Fibroblast of mammary gland (primary cell): ENCODE measurements at regions not wholly inside any gene's neighbourhood (a gene's known extent, or its start where the extent isn't known, plus 50 kb on each side); places are given as distances from the start of the nearest gene placed in this dataset.

Experiments
- DNase-seq: peaks from one replicate; pipeline ENCODE4 v3.0.0-alpha.2; 2010; ENCODE audit warnings: low read depth
- H3K4me3 ChIP-seq: 2 replicates; pipeline ENCODE4 v1.5.1; 2011; ENCODE audit warnings: low read depth, mild to moderate bottlenecking, low read length, moderate library complexity; ENCODE audit not compliant: control insufficient read depth
- TF ChIP-seq, protein P1 (sequence below): conservative IDR thresholded peaks from 2 replicates; pipeline ENCODE4 v1.5.1; 2011; ENCODE audit warnings: low read depth, low read length, inconsistent platforms; ENCODE audit not compliant: control insufficient read depth, insufficient read depth

DNA sequence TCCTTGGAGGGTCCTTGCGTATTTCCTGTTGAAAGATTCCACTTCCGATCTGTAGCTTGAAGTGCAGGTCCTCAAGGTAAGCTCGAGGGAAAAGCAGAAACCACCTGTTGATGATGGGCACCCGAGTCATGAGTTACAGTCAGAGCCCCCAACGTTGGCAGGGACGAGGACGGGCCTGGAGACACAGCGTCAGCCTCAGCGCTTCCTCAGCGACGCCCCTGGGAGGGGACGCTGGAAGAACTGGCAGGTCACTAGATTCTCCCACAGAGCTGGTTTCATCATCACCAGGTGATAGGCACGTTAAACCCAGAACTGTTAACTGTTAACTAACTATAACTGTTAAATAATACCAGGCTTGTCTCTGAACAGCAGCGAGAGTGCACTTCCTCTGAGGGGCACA lies 101.8 kb downstream of the TNFAIP2 start:
- DNase-seq: no peak
- no peak overlapping the region for H3K4me3 ChIP-seq
- TF ChIP-seq, protein P1, sequence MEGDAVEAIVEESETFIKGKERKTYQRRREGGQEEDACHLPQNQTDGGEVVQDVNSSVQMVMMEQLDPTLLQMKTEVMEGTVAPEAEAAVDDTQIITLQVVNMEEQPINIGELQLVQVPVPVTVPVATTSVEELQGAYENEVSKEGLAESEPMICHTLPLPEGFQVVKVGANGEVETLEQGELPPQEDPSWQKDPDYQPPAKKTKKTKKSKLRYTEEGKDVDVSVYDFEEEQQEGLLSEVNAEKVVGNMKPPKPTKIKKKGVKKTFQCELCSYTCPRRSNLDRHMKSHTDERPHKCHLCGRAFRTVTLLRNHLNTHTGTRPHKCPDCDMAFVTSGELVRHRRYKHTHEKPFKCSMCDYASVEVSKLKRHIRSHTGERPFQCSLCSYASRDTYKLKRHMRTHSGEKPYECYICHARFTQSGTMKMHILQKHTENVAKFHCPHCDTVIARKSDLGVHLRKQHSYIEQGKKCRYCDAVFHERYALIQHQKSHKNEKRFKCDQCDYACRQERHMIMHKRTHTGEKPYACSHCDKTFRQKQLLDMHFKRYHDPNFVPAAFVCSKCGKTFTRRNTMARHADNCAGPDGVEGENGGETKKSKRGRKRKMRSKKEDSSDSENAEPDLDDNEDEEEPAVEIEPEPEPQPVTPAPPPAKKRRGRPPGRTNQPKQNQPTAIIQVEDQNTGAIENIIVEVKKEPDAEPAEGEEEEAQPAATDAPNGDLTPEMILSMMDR: no peak

DNA sequence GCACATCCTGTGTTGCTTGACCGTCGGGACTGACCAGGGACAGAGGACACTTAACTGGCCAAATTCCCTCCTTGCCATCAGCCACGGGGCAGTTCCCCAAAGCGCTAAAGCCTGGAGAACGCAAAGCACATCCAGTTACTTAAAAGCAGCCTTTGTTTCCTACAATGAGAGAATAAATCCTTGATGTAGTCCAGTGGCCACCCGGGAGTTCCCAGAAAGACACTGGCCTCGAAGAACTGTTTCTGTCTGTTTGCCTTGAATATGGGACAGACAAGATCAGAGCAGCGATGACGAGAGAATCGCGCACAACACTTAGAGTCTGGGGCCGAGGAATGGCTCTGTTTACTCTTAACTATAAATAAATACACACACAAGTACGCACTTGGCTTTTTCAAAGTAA lies 102.2 kb downstream of the TNFAIP2 start:
- no peak for DNase-seq
- TF ChIP-seq, protein P1: no peak

DNA sequence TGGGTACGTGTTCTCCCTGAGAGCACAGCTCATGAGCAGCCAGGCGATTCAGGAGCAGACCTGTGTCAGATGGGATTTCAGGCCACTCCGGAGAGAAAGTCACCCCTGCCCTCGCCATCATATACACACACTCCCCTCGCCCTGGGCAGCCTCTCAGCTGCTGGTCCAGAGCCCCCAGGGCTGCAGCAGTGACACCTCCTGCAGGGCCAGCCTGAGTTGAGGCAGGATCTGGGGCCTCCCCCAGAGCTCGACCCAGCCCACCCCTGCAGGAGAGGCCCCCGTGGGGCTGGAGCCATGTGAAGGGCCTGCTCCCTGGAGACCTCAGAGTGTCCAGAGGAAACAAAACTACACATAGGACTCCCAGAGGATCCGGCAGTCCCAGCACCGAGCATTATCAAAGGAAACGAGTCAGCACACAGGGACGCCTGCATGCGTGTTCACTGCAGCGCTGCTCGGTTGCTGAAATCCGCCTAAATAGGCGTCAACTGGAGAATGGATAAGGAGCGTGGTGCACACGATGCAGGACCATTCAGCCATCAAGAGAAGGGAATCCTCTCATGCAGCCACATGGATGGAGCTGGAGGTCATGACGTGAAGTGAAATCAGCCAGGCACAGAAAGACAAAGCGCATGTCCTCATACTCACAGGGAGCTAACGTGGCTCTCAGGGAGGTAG lies 104.0 kb downstream of the TNFAIP2 start:
- no peak for DNase-seq
- TF ChIP-seq, protein P1: no peak
- no peak overlapping the region for H3K4me3 ChIP-seq

More for the DNA sequence above, 102.2 kb downstream of the TNFAIP2 start:
- H3K4me3 ChIP-seq: no peak overlapping the region

- no peak for DNase-seq
- H3K4me3 ChIP-seq: no peak overlapping the region
- TF ChIP-seq, protein P1: no peak
These were observed 105.0 kb downstream of the TNFAIP2 start for GRCh38 chr14:103228076-103228806.

DNA sequence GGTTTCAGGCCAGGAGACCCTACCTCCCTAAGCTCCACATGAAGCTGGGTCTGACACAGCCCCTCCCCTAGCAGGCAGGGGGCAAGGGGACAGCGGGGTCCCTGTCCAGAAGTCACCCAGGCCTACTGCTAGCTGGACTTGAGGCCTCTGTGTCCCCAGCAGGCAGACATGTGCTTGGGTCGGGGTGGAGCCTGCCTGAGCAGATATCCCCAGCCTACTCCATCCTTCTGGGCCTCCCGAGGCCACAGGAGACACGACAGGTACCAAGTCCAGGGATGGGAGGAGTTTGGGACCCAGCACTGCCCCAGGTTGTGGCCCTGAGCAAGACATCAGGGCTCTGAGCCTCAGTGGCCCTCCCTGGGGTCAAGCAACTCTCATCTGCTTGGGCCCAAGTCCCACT lies 105.2 kb upstream of the EIF5 start:
- no peak for DNase-seq
- TF ChIP-seq, protein P1: no peak
- H3K4me3 ChIP-seq: no peak overlapping the region

- no peak for DNase-seq
- no peak overlapping the region for H3K4me3 ChIP-seq
- TF ChIP-seq, protein P1: no peak
These were observed 104.0 kb upstream of the EIF5 start for GRCh38 chr14:103230021-103230420.
